ENCODE measurements at regions not wholly inside any gene's neighbourhood (a gene's known extent, or its start where the extent isn't known, plus 50 kb on each side); places are given as distances from the start of the nearest gene placed in this dataset.

- H3K4me1 ChIP-seq (ENCODE audit: insufficient read depth, insufficient read length), result no peaks in the 10 kb centered on the region
- H3K4me3 ChIP-seq (ENCODE audit: insufficient read length, low read depth), result no peak overlapping the region
Measured at GRCh38 chr4:178812866-178813265, 1370.6 kb upstream of the AGA start.

GRCh38 chr4:178814908-178815307 lies 1372.7 kb upstream of the AGA start:
- no peak overlapping the region for H3K4me3 ChIP-seq (ENCODE audit: insufficient read length, low read depth)
- no peak for DNase-seq (ENCODE audit: low read depth, low spot score)
- no peak overlapping the region for H3K9ac ChIP-seq (ENCODE audit: insufficient read length, low read depth)
- H3K4me1 ChIP-seq (ENCODE audit: insufficient read depth, insufficient read length), result no peaks in the 10 kb centered on the region
- no peaks in the 10 kb centered on the region for H3K36me3 ChIP-seq (ENCODE audit: insufficient read depth, insufficient read length, low read length)
- no peaks in the 10 kb centered on the region for H3K9me3 ChIP-seq (ENCODE audit: insufficient read depth, low read length)
- TF ChIP-seq YY1 (IDR thresholded peaks at IDR 0.05; ENCODE audit: insufficient read depth, insufficient read length), result no peak
- TF ChIP-seq SUZ12 (IDR thresholded peaks at IDR 0.05; ENCODE audit: extremely low read depth, insufficient read depth, insufficient read length), result no peak
- no peak for TF ChIP-seq ZNF274 (IDR thresholded peaks at IDR 0.05; ENCODE audit: low read depth, low read length)
- H3K27me3 ChIP-seq (ENCODE audit: insufficient read depth, insufficient read length), result no peaks in the 10 kb centered on the region

More at GRCh38 chr4:178812866-178813265, 1370.6 kb upstream of the AGA start:
- TF ChIP-seq ZNF274 (IDR thresholded peaks at IDR 0.05; ENCODE audit: low read depth, low read length), result no peak
- no peak for TF ChIP-seq YY1 (IDR thresholded peaks at IDR 0.05; ENCODE audit: insufficient read depth, insufficient read length)
- no peak for TF ChIP-seq SUZ12 (IDR thresholded peaks at IDR 0.05; ENCODE audit: extremely low read depth, insufficient read depth, insufficient read length)
- H3K9me3 ChIP-seq (ENCODE audit: insufficient read depth, low read length), result no peaks in the 10 kb centered on the region
- H3K36me3 ChIP-seq (ENCODE audit: insufficient read depth, insufficient read length, low read length), result no peaks in the 10 kb centered on the region
- no peaks in the 10 kb centered on the region for H3K27me3 ChIP-seq (ENCODE audit: insufficient read depth, insufficient read length)
- no peak overlapping the region for H3K9ac ChIP-seq (ENCODE audit: insufficient read length, low read depth)
- no peak for DNase-seq (ENCODE audit: low read depth, low spot score)

GRCh38 chr4:178823673-178824295 lies 1381.5 kb upstream of the AGA start:
- Histone ChIP-seq H3K9ac (ENCODE audit: insufficient read length, low read depth) (no peak overlapping the region), H3K27me3 (ENCODE audit: insufficient read depth, insufficient read length) (no peaks in the 10 kb centered on the region), H3K4me3 (ENCODE audit: insufficient read length, low read depth) (no peak overlapping the region), H3K4me1 (ENCODE audit: insufficient read depth, insufficient read length) (no peaks in the 10 kb centered on the region), H3K9me3 (ENCODE audit: insufficient read depth, low read length) (no peaks in the 10 kb centered on the region), H3K36me3 (ENCODE audit: insufficient read depth, insufficient read length, low read length) (no peaks in the 10 kb centered on the region)
- no peak for TF ChIP-seq ZNF274 (IDR thresholded peaks at IDR 0.05; ENCODE audit: low read depth, low read length)
- no peak for TF ChIP-seq SUZ12 (IDR thresholded peaks at IDR 0.05; ENCODE audit: extremely low read depth, insufficient read depth, insufficient read length)
- no peak for TF ChIP-seq YY1 (IDR thresholded peaks at IDR 0.05; ENCODE audit: insufficient read depth, insufficient read length)
- no peak for DNase-seq (ENCODE audit: low read depth, low spot score)

- no peaks in the 10 kb centered on the region for H3K4me1 ChIP-seq (ENCODE audit: insufficient read depth, insufficient read length)
- H3K4me3 ChIP-seq (ENCODE audit: insufficient read length, low read depth), result no peak overlapping the region
- H3K27me3 ChIP-seq (ENCODE audit: insufficient read depth, insufficient read length), result no peaks in the 10 kb centered on the region
- H3K9me3 ChIP-seq (ENCODE audit: insufficient read depth, low read length), result no peaks in the 10 kb centered on the region
- no peak overlapping the region for H3K9ac ChIP-seq (ENCODE audit: insufficient read length, low read depth)
- H3K36me3 ChIP-seq (ENCODE audit: insufficient read depth, insufficient read length, low read length), result no peaks in the 10 kb centered on the region
- DNase-seq (ENCODE audit: low read depth, low spot score), result no peak
- TF ChIP-seq SUZ12 (IDR thresholded peaks at IDR 0.05; ENCODE audit: extremely low read depth, insufficient read depth, insufficient read length), result no peak
- TF ChIP-seq ZNF274 (IDR thresholded peaks at IDR 0.05; ENCODE audit: low read depth, low read length), result no peak
- no peak for TF ChIP-seq YY1 (IDR thresholded peaks at IDR 0.05; ENCODE audit: insufficient read depth, insufficient read length)
Measured at GRCh38 chr4:178836865-178837264, 1394.6 kb upstream of the AGA start.

- Histone ChIP-seq H3K9ac (ENCODE audit: insufficient read length, low read depth) (no peak overlapping the region), H3K9me3 (ENCODE audit: insufficient read depth, low read length) (no peaks in the 10 kb centered on the region), H3K36me3 (ENCODE audit: insufficient read depth, insufficient read length, low read length) (no peaks in the 10 kb centered on the region), H3K27me3 (ENCODE audit: insufficient read depth, insufficient read length) (no peaks in the 10 kb centered on the region), H3K4me1 (ENCODE audit: insufficient read depth, insufficient read length) (no peaks in the 10 kb centered on the region), H3K4me3 (ENCODE audit: insufficient read length, low read depth) (no peak overlapping the region)
- no peak for DNase-seq (ENCODE audit: low read depth, low spot score)
- TF ChIP-seq YY1 (IDR thresholded peaks at IDR 0.05; ENCODE audit: insufficient read depth, insufficient read length), result no peak
- no peak for TF ChIP-seq ZNF274 (IDR thresholded peaks at IDR 0.05; ENCODE audit: low read depth, low read length)
- no peak for TF ChIP-seq SUZ12 (IDR thresholded peaks at IDR 0.05; ENCODE audit: extremely low read depth, insufficient read depth, insufficient read length)
Measured at GRCh38 chr4:178838776-178839175, 1396.5 kb upstream of the AGA start.

GRCh38 chr4:178856139-178856800 lies 1414.0 kb upstream of the AGA start:
- TF ChIP-seq SUZ12 (IDR thresholded peaks at IDR 0.05; ENCODE audit: extremely low read depth, insufficient read depth, insufficient read length) (no peak), ZNF274 (IDR thresholded peaks at IDR 0.05; ENCODE audit: low read depth, low read length) (no peak), YY1 (IDR thresholded peaks at IDR 0.05; ENCODE audit: insufficient read depth, insufficient read length) (no peak)
- no peaks in the 10 kb centered on the region for H3K4me1 ChIP-seq (ENCODE audit: insufficient read depth, insufficient read length)
- H3K9me3 ChIP-seq (ENCODE audit: insufficient read depth, low read length), result no peaks in the 10 kb centered on the region
- no peak overlapping the region for H3K9ac ChIP-seq (ENCODE audit: insufficient read length, low read depth)
- DNase-seq (ENCODE audit: low read depth, low spot score), result no peak
- no peaks in the 10 kb centered on the region for H3K27me3 ChIP-seq (ENCODE audit: insufficient read depth, insufficient read length)
- H3K4me3 ChIP-seq (ENCODE audit: insufficient read length, low read depth), result no peak overlapping the region
- no peaks in the 10 kb centered on the region for H3K36me3 ChIP-seq (ENCODE audit: insufficient read depth, insufficient read length, low read length)

- no peaks in the 10 kb centered on the region for H3K27me3 ChIP-seq (ENCODE audit: insufficient read depth, insufficient read length)
- H3K9me3 ChIP-seq (ENCODE audit: insufficient read depth, low read length), result no peaks in the 10 kb centered on the region
- no peak for DNase-seq (ENCODE audit: low read depth, low spot score)
- no peaks in the 10 kb centered on the region for H3K4me1 ChIP-seq (ENCODE audit: insufficient read depth, insufficient read length)
- no peak overlapping the region for H3K4me3 ChIP-seq (ENCODE audit: insufficient read length, low read depth)
- H3K9ac ChIP-seq (ENCODE audit: insufficient read length, low read depth), result no peak overlapping the region
- TF ChIP-seq ZNF274 (IDR thresholded peaks at IDR 0.05; ENCODE audit: low read depth, low read length) (no peak), SUZ12 (IDR thresholded peaks at IDR 0.05; ENCODE audit: extremely low read depth, insufficient read depth, insufficient read length) (no peak), YY1 (IDR thresholded peaks at IDR 0.05; ENCODE audit: insufficient read depth, insufficient read length) (no peak)
- no peaks in the 10 kb centered on the region for H3K36me3 ChIP-seq (ENCODE audit: insufficient read depth, insufficient read length, low read length)
Measured at GRCh38 chr4:178871476-178871875, 1429.2 kb upstream of the AGA start.

Data from NT2/D1 (cell line).